HepG2 (cell line): ENCODE measurements at regions not wholly inside any gene's neighbourhood (a gene's known extent, or its start where the extent isn't known, plus 50 kb on each side); places are given as distances from the start of the nearest gene placed in this dataset.

ENCODE experiments used
- ATAC-seq: fragments of 200-7000 bp; cut with Tn5 transposase; 3 replicates; pipeline ENCODE4 v1.9.1; 2020; ENCODE audit warnings: mild to moderate bottlenecking, moderate library complexity
- BruUV-seq: library from RNA; stranded (reverse); fragments of 400-500 nt; replicated peaks from 2 replicates; lab custom pipeline; 2021; lab: Mats Ljungman, UMichigan
- CTCF ChIA-PET: fragments of 300-600 bp; formaldehyde crosslinking; extraction: SDS; loops from one replicate; lab custom pipeline; 2021; ENCODE audit warnings: low total read pairs, inconsistent platforms, low intra/inter-chr PET ratio; lab: Yijun Ruan, JAX
- POLR2A ChIA-PET: fragments of 350-600 bp; sonication (Branson Sonifier 250); formaldehyde crosslinking; loops from one replicate; lab custom pipeline; 2020; ENCODE audit warnings: antibody characterized with exemption, inconsistent platforms; lab: Yijun Ruan, JAX
- DNase-seq: peaks from one replicate; pipeline ENCODE4 v3.0.0-alpha.2; 2015; ENCODE audit warnings: low spot score
- FAIRE-seq: peaks from 3 replicates; lab custom pipeline; 2011; peaks lifted over from hg19 to GRCh38; lab: Jason Lieb, UNC
- H2AFZ ChIP-seq: one replicate; pipeline ENCODE4 v1.6.1; 2011; ENCODE audit warnings: low read length, inconsistent platforms
- H3K27ac ChIP-seq: fragments of 300-600 bp; 3 replicates; pipeline ENCODE4 v1.8.0; 2011; ENCODE audit warnings: mixed run types, mild to moderate bottlenecking, mixed read lengths, low read length, inconsistent platforms; ENCODE audit not compliant: insufficient read depth; ENCODE audit errors: extremely low read length
- H3K27me3 ChIP-seq, 2 experiments: fragments of 200-600 bp in 1 of 2; 2 replicates in 1 of 2; 3 replicates in 1 of 2; pipeline versions ENCODE4 v1.6.0 to v1.8.0; 2011; ENCODE audit warnings: low read length in 2 of 2, mild to moderate bottlenecking in 2 of 2, moderate library complexity in 2 of 2, inconsistent platforms in 1 of 2; ENCODE audit not compliant: insufficient read depth in 2 of 2, control insufficient read depth in 1 of 2
- H3K36me3 ChIP-seq, 2 experiments: fragments of 200-600 bp in 1 of 2; replicated peaks in 1 of 2; 2 replicates in 1 of 2; 3 replicates in 1 of 2; pipeline versions ENCODE4 v1.5.1 to v1.8.0; 2011; ENCODE audit warnings: low read length in 2 of 2, inconsistent platforms in 1 of 2; ENCODE audit not compliant: insufficient read depth in 2 of 2, control insufficient read depth in 1 of 2
- H3K4me1 ChIP-seq: 2 replicates; pipeline ENCODE4 v1.5.1; 2012; ENCODE audit warnings: low read length, inconsistent platforms; ENCODE audit not compliant: insufficient read depth
- H3K4me2 ChIP-seq: 2 replicates; pipeline ENCODE4 v1.6.0; 2011; ENCODE audit warnings: low read depth, low read length, inconsistent platforms
- H3K4me3 ChIP-seq, 3 experiments: fragments of 200-600 bp in 1 of 3; sonication (generic), shearing (Covaris generic) in 1 of 3; replicated peaks in 1 of 3; 2 replicates each; pipeline ENCODE4 v1.5.1; 2011 to 2016; ENCODE audit warnings: low read length in 3 of 3, inconsistent platforms in 2 of 3, low read depth in 2 of 3, mild to moderate bottlenecking in 2 of 3, control low read depth in 1 of 3, mixed read lengths in 1 of 3; ENCODE audit not compliant: insufficient read depth in 1 of 3
- H3K79me2 ChIP-seq: one replicate; pipeline ENCODE4 v1.6.1; 2011; ENCODE audit warnings: low read length, inconsistent platforms; ENCODE audit not compliant: insufficient read depth
- H3K9ac ChIP-seq: 2 replicates; pipeline ENCODE4 v1.6.0; 2011; ENCODE audit warnings: mild to moderate bottlenecking, low read depth, low read length, inconsistent platforms; ENCODE audit not compliant: insufficient read depth
- H3K9me3 ChIP-seq: 2 replicates; pipeline ENCODE4 v1.5.1; 2012; ENCODE audit warnings: mild to moderate bottlenecking, low read length
- H4K20me1 ChIP-seq: 2 replicates; pipeline ENCODE4 v1.6.0; 2011; ENCODE audit warnings: inconsistent platforms, mild to moderate bottlenecking, low read length, moderate library complexity; ENCODE audit not compliant: insufficient read depth
- RBM22 ChIP-seq: fragments of 200-400 bp; formaldehyde crosslinking; optimal IDR thresholded peaks from 2 replicates; pipeline ENCODE3; 2017; ENCODE audit warnings: mild to moderate bottlenecking, low read length, moderate library complexity
- ZNF251 ChIP-seq: sonication (generic); formaldehyde crosslinking; IDR thresholded peaks from 2 replicates; pipeline ENCODE4 v1.9.0; 2021; ENCODE audit warnings: mild to moderate bottlenecking, missing genetic modification reagents
- in situ Hi-C: cut with HindIII; loops from 2 replicates; pipeline ENCODE4 v1.10.0; 2017; ENCODE audit warnings: low pct_unique_long_range_greater_than_20kb; ENCODE audit not compliant: extremely low pct_ligation_motif_present
- intact Hi-C: fragments of 100-400 bp; cut with micrococcal nuclease; formaldehyde crosslinking; loops from one replicate; pipeline ENCODE4 v1.10.0; 2022; ENCODE audit not compliant: unreplicated experiment
- TF ChIP-seq, protein P1 (sequence below): IDR thresholded peaks from 2 replicates; pipeline ENCODE4 v1.6.1; 2016; ENCODE audit warnings: low read depth, missing genetic modification reagents, missing compliant biosample characterization
- TF ChIP-seq, protein P2 (sequence below): sonication (generic); formaldehyde crosslinking; IDR thresholded peaks from 2 replicates; pipeline ENCODE4 v1.4.0; 2020; ENCODE audit warnings: missing genetic modification reagents
- TF ChIP-seq, protein P3 (sequence below), 2 experiments: sonication (generic) in 1 of 2; formaldehyde crosslinking in 1 of 2; IDR thresholded peaks; 2 replicates each; pipeline versions ENCODE4 v1.4.0 to v1.6.1; 2018 to 2020; ENCODE audit warnings: missing genetic modification reagents in 2 of 2, borderline replicate concordance in 1 of 2, low read depth in 1 of 2, mild to moderate bottlenecking in 1 of 2, missing biosample characterization in 1 of 2
- TF ChIP-seq, protein P4 (sequence below): sonication (generic); formaldehyde crosslinking; IDR thresholded peaks from 2 replicates; pipeline ENCODE4 v1.5.0; 2020; ENCODE audit warnings: mild to moderate bottlenecking, low read depth, missing genetic modification reagents, borderline replicate concordance
- TF ChIP-seq, protein P5 (sequence below): sonication (generic); formaldehyde crosslinking; IDR thresholded peaks from 2 replicates; pipeline ENCODE4 v1.4.0; 2020; ENCODE audit warnings: missing genetic modification reagents, borderline replicate concordance

DNA sequence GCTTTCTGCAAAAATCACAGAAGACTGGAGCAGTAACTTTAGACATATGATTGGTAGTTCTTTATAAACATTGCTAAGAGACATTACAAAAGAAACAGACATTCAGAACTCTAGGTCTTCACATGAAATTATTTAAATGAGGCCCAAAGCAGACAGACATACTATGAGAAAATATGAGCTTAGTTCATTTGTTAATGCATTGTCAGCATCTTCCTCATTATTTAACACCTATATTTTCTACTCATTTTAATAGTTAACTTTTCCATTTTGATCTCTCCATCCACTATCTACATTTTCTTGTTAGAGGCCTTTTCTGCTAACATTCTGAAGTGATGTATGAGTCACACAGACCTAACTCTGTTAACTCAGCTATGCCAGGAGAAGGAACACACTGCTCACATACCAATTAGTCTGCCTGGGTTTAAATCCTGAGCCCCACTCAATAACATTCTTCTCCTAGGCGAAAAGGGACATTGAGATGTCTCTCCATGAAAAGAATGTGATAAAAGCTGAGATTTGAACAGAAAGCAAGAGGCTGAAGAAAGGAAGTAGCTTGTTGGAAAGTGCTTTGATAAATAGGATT lies 400.3 kb upstream of the PKDCC start (continued):
- TF ChIP-seq, protein P1, sequence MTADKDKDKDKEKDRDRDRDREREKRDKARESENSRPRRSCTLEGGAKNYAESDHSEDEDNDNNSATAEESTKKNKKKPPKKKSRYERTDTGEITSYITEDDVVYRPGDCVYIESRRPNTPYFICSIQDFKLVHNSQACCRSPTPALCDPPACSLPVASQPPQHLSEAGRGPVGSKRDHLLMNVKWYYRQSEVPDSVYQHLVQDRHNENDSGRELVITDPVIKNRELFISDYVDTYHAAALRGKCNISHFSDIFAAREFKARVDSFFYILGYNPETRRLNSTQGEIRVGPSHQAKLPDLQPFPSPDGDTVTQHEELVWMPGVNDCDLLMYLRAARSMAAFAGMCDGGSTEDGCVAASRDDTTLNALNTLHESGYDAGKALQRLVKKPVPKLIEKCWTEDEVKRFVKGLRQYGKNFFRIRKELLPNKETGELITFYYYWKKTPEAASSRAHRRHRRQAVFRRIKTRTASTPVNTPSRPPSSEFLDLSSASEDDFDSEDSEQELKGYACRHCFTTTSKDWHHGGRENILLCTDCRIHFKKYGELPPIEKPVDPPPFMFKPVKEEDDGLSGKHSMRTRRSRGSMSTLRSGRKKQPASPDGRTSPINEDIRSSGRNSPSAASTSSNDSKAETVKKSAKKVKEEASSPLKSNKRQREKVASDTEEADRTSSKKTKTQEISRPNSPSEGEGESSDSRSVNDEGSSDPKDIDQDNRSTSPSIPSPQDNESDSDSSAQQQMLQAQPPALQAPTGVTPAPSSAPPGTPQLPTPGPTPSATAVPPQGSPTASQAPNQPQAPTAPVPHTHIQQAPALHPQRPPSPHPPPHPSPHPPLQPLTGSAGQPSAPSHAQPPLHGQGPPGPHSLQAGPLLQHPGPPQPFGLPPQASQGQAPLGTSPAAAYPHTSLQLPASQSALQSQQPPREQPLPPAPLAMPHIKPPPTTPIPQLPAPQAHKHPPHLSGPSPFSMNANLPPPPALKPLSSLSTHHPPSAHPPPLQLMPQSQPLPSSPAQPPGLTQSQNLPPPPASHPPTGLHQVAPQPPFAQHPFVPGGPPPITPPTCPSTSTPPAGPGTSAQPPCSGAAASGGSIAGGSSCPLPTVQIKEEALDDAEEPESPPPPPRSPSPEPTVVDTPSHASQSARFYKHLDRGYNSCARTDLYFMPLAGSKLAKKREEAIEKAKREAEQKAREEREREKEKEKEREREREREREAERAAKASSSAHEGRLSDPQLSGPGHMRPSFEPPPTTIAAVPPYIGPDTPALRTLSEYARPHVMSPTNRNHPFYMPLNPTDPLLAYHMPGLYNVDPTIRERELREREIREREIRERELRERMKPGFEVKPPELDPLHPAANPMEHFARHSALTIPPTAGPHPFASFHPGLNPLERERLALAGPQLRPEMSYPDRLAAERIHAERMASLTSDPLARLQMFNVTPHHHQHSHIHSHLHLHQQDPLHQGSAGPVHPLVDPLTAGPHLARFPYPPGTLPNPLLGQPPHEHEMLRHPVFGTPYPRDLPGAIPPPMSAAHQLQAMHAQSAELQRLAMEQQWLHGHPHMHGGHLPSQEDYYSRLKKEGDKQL (CRISPR knock-in tag) = no peak
- TF ChIP-seq, protein P2, sequence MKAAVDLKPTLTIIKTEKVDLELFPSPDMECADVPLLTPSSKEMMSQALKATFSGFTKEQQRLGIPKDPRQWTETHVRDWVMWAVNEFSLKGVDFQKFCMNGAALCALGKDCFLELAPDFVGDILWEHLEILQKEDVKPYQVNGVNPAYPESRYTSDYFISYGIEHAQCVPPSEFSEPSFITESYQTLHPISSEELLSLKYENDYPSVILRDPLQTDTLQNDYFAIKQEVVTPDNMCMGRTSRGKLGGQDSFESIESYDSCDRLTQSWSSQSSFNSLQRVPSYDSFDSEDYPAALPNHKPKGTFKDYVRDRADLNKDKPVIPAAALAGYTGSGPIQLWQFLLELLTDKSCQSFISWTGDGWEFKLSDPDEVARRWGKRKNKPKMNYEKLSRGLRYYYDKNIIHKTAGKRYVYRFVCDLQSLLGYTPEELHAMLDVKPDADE (CRISPR knock-in tag) = no peak

DNA sequence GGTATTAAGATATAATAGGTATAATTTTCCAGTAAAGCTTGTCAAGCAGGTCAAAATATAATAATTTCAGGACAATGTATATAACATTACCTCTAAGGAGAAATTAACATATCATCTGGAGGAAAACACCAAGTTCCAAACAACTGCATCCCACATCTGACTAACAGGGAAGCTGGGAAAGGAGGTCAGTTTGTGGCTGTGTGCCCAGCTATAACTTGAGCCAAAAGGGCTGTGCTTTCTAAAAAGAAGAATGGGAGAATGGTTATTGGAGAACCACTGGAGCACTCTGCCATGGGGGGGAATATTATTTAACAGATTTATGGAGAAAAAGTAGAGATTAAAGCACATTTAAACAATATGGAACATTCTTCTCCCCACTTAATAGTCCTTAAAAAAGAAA lies 390.6 kb upstream of the PKDCC start:
- DNase-seq = no peak
- Histone ChIP-seq H4K20me1 (no peaks in the 10 kb centered on the region), H3K79me2 (no peaks in the 10 kb centered on the region), H3K4me3 (no peak overlapping the region), H3K27ac (no peak overlapping the region), H3K36me3 (no peaks in the 10 kb centered on the region), H3K4me1 (no peaks in the 10 kb centered on the region), H2AFZ (no peak overlapping the region), H3K4me2 (no peak overlapping the region), H3K9ac (no peak overlapping the region), H3K27me3 (no peaks in the 10 kb centered on the region), H3K9me3 (no peaks in the 10 kb centered on the region)
- no TSS peak for BruUV-seq
- POLR2A ChIA-PET = no interaction called here
- no peak for FAIRE-seq
- CTCF ChIA-PET = no interaction called here
- no peak for ATAC-seq
- in situ Hi-C loops (no loop called here), intact Hi-C loops (no loop called here)
- TF ChIP-seq, protein P3, sequence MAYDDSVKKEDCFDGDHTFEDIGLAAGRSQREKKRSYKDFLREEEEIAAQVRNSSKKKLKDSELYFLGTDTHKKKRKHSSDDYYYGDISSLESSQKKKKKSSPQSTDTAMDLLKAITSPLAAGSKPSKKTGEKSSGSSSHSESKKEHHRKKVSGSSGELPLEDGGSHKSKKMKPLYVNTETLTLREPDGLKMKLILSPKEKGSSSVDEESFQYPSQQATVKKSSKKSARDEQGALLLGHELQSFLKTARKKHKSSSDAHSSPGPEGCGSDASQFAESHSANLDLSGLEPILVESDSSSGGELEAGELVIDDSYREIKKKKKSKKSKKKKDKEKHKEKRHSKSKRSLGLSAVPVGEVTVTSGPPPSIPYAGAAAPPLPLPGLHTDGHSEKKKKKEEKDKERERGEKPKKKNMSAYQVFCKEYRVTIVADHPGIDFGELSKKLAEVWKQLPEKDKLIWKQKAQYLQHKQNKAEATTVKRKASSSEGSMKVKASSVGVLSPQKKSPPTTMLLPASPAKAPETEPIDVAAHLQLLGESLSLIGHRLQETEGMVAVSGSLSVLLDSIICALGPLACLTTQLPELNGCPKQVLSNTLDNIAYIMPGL (CRISPR knock-in tag; IDR thresholded peaks at IDR 0.05; ENCODE audit: borderline replicate concordance in 1 of 2, low read depth in 1 of 2) = no peak
- no peak for TF ChIP-seq ZNF251 (CRISPR knock-in tag)
- TF ChIP-seq RBM22 = no peak
- TF ChIP-seq, protein P4, sequence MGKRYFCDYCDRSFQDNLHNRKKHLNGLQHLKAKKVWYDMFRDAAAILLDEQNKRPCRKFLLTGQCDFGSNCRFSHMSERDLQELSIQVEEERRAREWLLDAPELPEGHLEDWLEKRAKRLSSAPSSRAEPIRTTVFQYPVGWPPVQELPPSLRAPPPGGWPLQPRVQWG = no peak
- TF ChIP-seq, protein P5, sequence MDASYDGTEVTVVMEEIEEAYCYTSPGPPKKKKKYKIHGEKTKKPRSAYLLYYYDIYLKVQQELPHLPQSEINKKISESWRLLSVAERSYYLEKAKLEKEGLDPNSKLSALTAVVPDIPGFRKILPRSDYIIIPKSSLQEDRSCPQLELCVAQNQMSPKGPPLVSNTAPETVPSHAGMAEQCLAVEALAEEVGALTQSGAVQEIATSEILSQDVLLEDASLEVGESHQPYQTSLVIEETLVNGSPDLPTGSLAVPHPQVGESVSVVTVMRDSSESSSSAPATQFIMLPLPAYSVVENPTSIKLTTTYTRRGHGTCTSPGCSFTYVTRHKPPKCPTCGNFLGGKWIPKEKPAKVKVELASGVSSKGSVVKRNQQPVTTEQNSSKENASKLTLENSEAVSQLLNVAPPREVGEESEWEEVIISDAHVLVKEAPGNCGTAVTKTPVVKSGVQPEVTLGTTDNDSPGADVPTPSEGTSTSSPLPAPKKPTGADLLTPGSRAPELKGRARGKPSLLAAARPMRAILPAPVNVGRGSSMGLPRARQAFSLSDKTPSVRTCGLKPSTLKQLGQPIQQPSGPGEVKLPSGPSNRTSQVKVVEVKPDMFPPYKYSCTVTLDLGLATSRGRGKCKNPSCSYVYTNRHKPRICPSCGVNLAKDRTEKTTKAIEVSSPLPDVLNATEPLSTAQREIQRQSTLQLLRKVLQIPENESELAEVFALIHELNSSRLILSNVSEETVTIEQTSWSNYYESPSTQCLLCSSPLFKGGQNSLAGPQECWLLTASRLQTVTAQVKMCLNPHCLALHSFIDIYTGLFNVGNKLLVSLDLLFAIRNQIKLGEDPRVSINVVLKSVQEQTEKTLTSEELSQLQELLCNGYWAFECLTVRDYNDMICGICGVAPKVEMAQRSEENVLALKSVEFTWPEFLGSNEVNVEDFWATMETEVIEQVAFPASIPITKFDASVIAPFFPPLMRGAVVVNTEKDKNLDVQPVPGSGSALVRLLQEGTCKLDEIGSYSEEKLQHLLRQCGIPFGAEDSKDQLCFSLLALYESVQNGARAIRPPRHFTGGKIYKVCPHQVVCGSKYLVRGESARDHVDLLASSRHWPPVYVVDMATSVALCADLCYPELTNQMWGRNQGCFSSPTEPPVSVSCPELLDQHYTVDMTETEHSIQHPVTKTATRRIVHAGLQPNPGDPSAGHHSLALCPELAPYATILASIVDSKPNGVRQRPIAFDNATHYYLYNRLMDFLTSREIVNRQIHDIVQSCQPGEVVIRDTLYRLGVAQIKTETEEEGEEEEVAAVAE = no peak
